Mucosa of rectum (tissue), 2 donors: ENCODE measurements at regions not wholly inside any gene's neighbourhood (a gene's known extent, or its start where the extent isn't known, plus 50 kb on each side); places are given as distances from the start of the nearest gene placed in this dataset.

Experiments used
- H3K27ac ChIP-seq, 2 donors: one replicate each; pipeline ENCODE4 v1.7.0; 2013; ENCODE audit warnings: inconsistent platforms in 2 of 2, low read depth in 2 of 2, low read length in 2 of 2
- H3K27me3 ChIP-seq, 2 donors: one replicate each; pipeline ENCODE4 v1.7.0; 2013; ENCODE audit warnings: low read length in 2 of 2; ENCODE audit not compliant: control insufficient read depth in 2 of 2, insufficient read depth in 2 of 2
- H3K36me3 ChIP-seq, 2 donors: one replicate each; pipeline ENCODE4 v1.7.0; 2013; ENCODE audit warnings: low read length in 2 of 2; ENCODE audit not compliant: control insufficient read depth in 2 of 2, insufficient read depth in 2 of 2
- H3K4me1 ChIP-seq, 2 donors: one replicate each; pipeline ENCODE4 v1.7.0; 2013; ENCODE audit warnings: low read length in 2 of 2, mild to moderate bottlenecking in 1 of 2; ENCODE audit not compliant: control insufficient read depth in 2 of 2, insufficient read depth in 2 of 2
- H3K4me3 ChIP-seq, 2 donors: one replicate each; pipeline ENCODE4 v1.7.0; 2013; ENCODE audit warnings: low read length in 2 of 2
- H3K9ac ChIP-seq, 2 donors: one replicate each; pipeline ENCODE4 v1.7.0; 2013; ENCODE audit warnings: low read length in 2 of 2, low read depth in 1 of 2, mild to moderate bottlenecking in 1 of 2
- H3K9me3 ChIP-seq, 2 donors: one replicate each; pipeline ENCODE4 v1.7.0; 2013; ENCODE audit warnings: low read length in 2 of 2; ENCODE audit not compliant: control insufficient read depth in 2 of 2
- donor health status: healthy.
- donor health status: Normal muscosa, but diverticular disease.

DNA sequence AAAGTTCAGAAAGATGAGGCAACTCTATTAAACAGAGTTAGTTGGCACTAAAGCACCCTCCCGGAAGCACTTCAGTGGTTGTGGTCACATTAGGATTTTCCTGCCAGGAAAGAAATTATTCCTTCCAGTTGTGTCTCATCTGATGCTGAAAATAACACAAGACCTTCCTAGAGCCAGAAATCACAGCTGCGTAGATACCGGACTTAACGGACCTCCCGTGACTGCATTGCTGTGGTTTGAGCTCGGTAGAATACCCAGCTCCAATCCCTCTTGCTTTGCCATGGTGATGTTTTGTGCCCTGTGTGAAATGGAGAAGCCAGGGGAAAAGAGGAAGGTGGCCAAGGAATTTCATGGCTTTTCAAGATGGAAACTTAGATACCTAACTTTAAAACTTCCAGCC is 215.0 kb upstream of the IGF1R start:
- peaks cover 0 to 4% of the 10 kb centered on the region in 2 donors for H3K4me1 ChIP-seq
- no peaks in the 10 kb centered on the region for H3K9me3 ChIP-seq
- H3K36me3 ChIP-seq: no peaks in the 10 kb centered on the region
- H3K4me3 ChIP-seq: no peak overlapping the region
- no peak overlapping the region for H3K9ac ChIP-seq
- peaks cover 0 to 5% of the 10 kb centered on the region in 2 donors for H3K27me3 ChIP-seq
- H3K27ac ChIP-seq: no peak overlapping the region

DNA sequence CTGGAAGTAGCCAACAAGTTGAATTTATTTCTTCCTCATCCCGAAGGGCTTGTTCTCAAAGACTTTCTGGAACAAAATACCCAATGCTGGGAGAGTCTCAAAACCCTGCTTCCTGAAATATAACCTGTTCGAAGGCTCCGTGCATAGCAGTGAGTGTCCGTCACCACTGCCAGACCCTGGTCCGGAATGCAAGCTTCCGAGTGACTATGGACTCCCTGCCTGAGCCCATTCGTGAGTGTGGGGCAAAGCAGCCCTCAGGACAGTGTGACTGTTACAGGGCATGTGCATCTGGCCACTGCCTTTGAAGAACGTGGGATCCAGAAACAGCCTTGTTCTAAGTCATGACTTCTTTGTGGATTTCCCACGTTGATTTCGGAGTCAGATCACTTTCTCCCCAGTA is 214.5 kb upstream of the IGF1R start:
- H3K4me3 ChIP-seq: no peak overlapping the region
- H3K36me3 ChIP-seq: no peaks in the 10 kb centered on the region
- peaks cover 0 to 3% of the 10 kb centered on the region in 2 donors for H3K27me3 ChIP-seq
- peaks cover 0 to 1% of the 10 kb centered on the region in 2 donors for H3K4me1 ChIP-seq
- H3K9me3 ChIP-seq: no peaks in the 10 kb centered on the region
- no peak overlapping the region for H3K9ac ChIP-seq
- no peak overlapping the region for H3K27ac ChIP-seq

DNA sequence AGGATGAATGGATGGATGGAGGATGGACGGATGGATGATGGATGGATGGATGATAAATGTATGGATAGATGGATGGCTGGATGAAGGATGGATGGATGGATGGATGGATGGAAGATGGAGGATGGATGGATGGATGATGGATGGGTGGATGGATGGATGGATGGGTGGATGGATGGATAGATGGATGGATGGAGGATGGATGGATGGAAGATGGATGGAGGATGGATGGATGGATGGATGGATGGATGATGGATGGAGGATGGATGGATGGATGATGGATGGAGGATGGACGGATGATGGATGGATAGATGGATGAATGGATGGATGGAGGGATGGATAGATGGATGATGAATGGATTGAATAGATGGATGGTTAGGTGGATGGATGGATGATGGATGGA is 210.6 kb upstream of the IGF1R start:
- no peak overlapping the region for H3K4me3 ChIP-seq
- no peaks in the 10 kb centered on the region for H3K9me3 ChIP-seq
- no peak overlapping the region for H3K27ac ChIP-seq
- H3K36me3 ChIP-seq: no peaks in the 10 kb centered on the region
- no peaks in the 10 kb centered on the region for H3K27me3 ChIP-seq
- H3K9ac ChIP-seq: no peak overlapping the region
- no peaks in the 10 kb centered on the region for H3K4me1 ChIP-seq

DNA sequence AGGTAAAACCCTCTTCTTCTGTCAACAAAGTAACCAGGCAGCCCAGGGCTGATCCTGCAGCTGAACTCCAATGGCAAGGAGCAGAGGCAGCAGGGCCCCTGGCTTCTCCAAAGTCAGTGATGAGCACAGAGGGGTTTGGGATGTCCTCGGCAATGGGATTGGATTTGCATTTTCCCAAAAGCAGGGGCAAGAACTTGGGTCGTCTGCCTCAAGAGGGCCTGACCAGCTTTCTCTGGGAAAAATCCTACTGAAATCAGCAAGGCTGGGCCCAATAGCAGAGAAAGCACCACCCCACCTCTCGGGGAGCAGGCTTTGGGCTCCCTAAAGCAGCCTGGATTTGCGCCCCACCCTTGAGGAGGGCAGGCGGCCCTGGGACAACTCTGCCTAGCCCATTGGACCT is 210.0 kb upstream of the IGF1R start:
- Histone ChIP-seq H3K36me3 (no peaks in the 10 kb centered on the region), H3K9me3 (no peaks in the 10 kb centered on the region), H3K4me3 (no peak overlapping the region), H3K9ac (no peak overlapping the region), H3K27me3 (no peaks in the 10 kb centered on the region), H3K27ac (no peak overlapping the region), H3K4me1 (no peaks in the 10 kb centered on the region)

DNA sequence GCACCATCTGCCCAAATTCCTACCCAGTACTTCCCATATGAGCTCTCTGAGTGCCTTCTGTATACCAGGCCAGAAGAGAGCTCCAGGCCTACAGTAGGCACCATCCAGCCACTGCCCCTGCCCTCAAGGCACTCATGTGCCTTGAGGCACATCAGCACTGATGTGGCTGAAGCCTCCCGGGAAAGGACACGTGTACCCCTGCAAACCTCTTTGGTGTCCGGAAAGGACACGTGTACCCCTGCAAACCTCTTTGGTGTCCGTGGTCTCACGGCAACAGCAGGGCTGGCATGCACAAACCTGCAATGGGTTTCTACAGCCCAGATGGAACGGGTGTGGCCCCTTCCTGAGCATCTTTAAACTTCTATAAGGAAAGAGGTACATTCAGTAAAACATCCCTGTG is 209.4 kb upstream of the IGF1R start:
- no peak overlapping the region for H3K9ac ChIP-seq
- H3K4me3 ChIP-seq: no peak overlapping the region
- H3K36me3 ChIP-seq: no peaks in the 10 kb centered on the region
- no peaks in the 10 kb centered on the region for H3K4me1 ChIP-seq
- H3K27ac ChIP-seq: no peak overlapping the region
- no peaks in the 10 kb centered on the region for H3K27me3 ChIP-seq
- no peaks in the 10 kb centered on the region for H3K9me3 ChIP-seq

DNA sequence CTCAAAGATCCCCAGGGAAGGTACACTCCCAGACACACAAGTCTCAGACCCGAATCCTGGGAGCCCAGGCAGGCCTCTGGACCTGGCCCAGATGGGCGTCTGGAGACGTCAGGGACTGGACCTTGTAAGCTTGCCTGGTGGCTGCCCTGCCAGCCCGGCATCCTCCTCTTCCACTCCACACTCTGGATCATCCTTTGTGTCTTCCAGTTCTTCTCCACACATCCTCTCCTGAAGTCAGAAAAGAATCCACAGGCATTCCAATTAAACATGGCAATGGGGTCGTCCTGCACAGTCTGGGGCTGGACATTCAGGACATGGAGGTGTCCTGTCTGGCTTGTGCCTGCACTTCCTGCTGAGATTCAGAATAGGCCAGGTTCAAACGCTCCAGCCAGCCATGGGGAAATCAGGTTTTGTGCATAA is 208.8 kb upstream of the IGF1R start:
- no peaks in the 10 kb centered on the region for H3K27me3 ChIP-seq
- H3K36me3 ChIP-seq: no peaks in the 10 kb centered on the region
- no peak overlapping the region for H3K4me3 ChIP-seq
- no peaks in the 10 kb centered on the region for H3K9me3 ChIP-seq
- H3K9ac ChIP-seq: no peak overlapping the region
- H3K4me1 ChIP-seq: no peaks in the 10 kb centered on the region
- no peak overlapping the region for H3K27ac ChIP-seq

DNA sequence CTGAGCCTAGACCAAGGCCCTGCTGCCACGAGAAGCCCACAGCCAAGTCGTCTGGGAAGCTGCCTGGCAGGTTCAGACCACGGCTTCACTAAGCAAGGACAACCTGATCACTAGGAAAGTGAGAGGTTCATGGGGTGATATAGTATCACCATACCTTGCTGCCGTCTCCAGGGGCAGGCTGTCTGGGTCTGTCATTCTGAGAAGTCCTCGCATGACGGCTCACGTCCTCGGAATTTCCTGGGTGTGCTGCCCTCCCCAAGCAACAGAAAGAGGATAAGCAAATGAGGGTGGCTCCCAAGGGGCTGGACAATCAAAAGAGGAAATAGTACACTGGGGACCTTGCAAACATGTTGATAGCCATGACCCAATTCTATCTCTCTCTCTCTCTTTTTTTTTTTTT is 207.4 kb upstream of the IGF1R start:
- Histone ChIP-seq H3K36me3 (no peaks in the 10 kb centered on the region), H3K9me3 (no peaks in the 10 kb centered on the region), H3K4me3 (no peak overlapping the region), H3K4me1 (no peaks in the 10 kb centered on the region), H3K27ac (no peak overlapping the region), H3K9ac (no peak overlapping the region), H3K27me3 (no peaks in the 10 kb centered on the region)

DNA sequence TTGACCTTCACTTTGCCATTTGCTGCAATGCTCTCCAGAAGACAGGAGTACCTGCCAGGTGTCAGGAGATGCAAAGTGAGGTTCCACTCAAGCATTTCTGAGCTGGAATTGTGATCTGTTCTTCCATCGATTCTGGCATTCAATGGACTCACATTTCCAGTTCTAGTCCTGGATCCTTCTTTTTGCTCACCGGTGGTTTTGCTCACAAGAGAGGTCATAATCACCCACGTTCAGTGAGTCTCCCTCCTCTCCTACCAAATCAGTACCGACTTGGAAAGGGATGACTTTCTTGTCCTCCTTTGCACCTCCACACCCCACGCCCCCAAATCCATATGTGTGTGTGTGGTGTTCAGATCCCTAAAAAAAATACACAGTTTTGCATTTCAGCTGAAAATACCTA is 206.7 kb upstream of the IGF1R start:
- no peaks in the 10 kb centered on the region for H3K27me3 ChIP-seq
- no peaks in the 10 kb centered on the region for H3K36me3 ChIP-seq
- H3K4me1 ChIP-seq: no peaks in the 10 kb centered on the region
- H3K9me3 ChIP-seq: no peaks in the 10 kb centered on the region
- H3K4me3 ChIP-seq: no peak overlapping the region
- H3K27ac ChIP-seq: no peak overlapping the region
- no peak overlapping the region for H3K9ac ChIP-seq

DNA sequence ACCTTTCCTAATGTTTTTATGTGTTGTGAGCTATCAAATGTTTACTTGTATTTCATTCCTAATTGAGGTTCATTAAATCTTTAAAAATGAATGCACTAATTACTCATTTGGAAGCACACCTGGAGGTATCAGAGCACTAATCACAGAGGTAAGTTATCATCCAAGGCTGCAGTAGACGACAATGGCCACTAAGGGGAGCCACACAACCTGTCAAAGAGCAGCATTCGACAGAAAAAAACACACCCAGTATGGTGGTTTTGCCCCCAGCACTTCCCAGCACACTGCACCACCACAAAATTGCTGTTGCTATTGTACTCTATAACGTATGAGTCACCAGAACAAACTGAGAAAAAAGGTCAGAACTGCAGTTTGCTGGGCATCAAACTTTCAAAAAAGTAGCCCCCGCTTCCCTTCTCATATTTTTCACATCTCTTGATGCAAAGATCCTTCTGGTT is 205.9 kb upstream of the IGF1R start:
- H3K36me3 ChIP-seq: no peaks in the 10 kb centered on the region
- H3K4me3 ChIP-seq: no peak overlapping the region
- H3K27ac ChIP-seq: no peak overlapping the region
- no peaks in the 10 kb centered on the region for H3K27me3 ChIP-seq
- no peaks in the 10 kb centered on the region for H3K9me3 ChIP-seq
- no peak overlapping the region for H3K9ac ChIP-seq
- no peaks in the 10 kb centered on the region for H3K4me1 ChIP-seq

DNA sequence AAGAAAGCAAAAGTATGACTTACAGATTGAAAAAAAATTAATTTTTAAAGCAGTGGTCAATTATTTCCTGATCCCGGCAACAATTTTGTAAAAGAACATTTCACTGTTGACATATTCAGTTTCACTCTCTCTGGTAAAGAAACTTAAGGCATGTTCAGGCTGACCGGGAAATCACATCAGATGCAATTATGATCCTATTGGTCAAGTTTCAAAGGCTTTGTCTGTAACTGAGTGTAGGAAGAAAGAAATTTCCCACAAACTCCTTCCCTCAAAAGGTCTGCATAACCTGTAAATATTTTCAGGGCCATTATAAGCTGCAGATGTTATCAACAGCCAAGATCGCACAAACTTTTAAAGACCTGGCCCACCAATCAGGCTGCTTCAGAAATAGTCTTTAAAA is 205.4 kb upstream of the IGF1R start:
- no peaks in the 10 kb centered on the region for H3K4me1 ChIP-seq
- no peaks in the 10 kb centered on the region for H3K36me3 ChIP-seq
- no peaks in the 10 kb centered on the region for H3K27me3 ChIP-seq
- no peak overlapping the region for H3K4me3 ChIP-seq
- H3K27ac ChIP-seq: no peak overlapping the region
- no peak overlapping the region for H3K9ac ChIP-seq
- no peaks in the 10 kb centered on the region for H3K9me3 ChIP-seq

DNA sequence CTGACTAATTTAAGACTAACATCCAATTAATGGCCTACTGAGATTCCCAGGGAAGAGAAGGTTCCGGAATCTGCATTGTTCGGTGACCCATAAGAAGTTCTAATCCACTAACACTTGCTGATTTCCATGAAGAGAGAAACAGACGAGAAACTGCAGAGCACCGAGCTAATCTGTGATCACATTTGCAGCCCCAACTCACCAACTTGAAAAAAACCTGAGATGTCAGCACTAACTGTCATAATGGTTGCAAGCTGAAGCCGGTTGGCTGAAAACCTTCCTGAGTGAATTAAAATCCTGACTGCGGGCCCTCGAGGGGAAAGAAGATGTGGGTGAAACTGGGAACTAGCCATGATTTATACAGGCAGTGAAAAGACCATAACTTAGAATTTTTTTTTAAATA is 204.8 kb upstream of the IGF1R start:
- H3K36me3 ChIP-seq: no peaks in the 10 kb centered on the region
- no peak overlapping the region for H3K9ac ChIP-seq
- H3K4me3 ChIP-seq: no peak overlapping the region
- no peaks in the 10 kb centered on the region for H3K27me3 ChIP-seq
- no peaks in the 10 kb centered on the region for H3K4me1 ChIP-seq
- no peak overlapping the region for H3K27ac ChIP-seq
- no peaks in the 10 kb centered on the region for H3K9me3 ChIP-seq
